DMS114 treated with DMSO at 0.1 percent for 48 hours (cell line): ENCODE measurements at regions not wholly inside any gene's neighbourhood (a gene's known extent, or its start where the extent isn't known, plus 50 kb on each side); places are given as distances from the start of the nearest gene placed in this dataset.
"Not testable (repeated sequence)": the region's sequence is repeated elsewhere in the genome, so short reads cannot be mapped to it uniquely, and the experiment has no call there.

Experiments
- DNase-seq: peaks from one replicate; lab custom pipeline; 2025; ENCODE audit not compliant: unreplicated experiment; lab: John Stamatoyannopoulos, UW

DNA sequence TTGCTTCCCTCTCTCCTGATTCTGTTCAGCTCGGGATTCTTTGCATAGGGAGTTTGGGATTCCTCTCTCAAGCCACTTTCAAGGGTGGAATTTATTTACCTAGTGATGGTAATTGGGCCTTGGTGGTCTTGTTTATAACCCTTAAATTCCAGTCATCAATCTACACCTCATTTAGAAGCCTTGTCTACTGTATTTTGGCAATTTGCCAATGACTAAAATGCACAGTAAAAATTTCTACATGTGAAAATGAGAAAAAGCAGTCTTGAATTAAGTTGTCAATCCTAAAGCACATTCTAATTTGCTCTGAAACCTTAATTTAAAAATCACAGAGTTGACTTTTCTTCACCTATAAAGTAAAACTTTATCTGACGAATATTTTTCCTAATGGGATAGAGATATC is 749.2 kb upstream of the CRIM1 start:
- no peak for DNase-seq

DNA sequence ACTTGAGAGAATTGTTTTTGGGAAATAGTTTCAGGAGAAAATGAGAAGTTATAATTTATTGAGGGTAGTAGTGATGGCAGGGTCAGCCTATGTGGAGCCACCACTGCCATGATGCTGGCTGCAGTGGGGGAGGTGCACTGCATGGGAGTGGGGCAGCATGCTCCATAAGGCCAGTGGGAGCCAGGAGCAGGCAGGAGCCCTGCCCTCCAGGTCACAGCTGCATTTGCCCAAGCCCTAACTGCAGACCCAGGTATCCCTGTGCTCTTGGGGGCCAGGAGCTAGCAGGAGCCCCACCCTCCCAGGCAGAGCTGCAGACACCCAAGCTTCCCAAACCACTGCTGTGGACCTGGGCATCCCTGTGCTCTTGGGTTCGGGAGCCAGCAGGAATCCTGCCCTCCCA is 757.3 kb upstream of the CRIM1 start:
- DNase-seq: no peak

DNA sequence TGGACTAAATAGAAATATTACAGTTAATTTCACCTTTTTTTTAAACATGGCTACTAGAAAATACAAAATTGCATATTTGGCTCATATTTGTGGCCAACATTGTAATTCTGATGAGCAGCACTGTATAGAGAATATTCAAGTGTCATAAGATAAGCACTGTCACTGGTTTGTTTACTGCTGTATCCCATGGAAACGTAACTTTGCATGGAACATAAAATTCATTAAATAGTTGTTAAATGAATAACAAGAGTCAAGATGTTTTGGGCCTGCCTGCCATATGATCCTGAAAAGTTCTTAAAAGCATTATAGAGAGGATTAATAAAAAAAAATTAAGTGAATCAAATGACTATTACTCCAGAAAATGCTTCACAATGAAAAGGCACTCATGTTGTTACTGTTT is 763.7 kb upstream of the CRIM1 start:
- no peak for DNase-seq

DNA sequence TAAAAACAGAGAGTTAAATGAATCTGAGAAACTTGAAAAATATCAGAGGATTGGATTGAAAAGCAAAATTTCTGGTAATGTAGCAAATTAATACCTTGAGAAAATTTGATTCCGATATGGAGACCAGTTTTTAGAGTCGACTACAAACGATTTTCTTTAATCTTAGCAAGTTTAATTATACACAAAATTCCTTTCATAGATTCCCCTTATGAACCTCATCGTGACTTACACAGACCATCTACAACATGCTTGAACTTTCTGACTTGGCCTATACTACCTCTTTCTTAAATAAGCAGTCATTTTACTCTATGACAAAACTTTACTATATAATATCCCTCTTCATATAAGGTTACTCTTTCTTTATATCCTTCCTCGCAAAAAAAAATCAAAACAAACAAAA is 769.6 kb upstream of the CRIM1 start:
- DNase-seq: no peak

DNA sequence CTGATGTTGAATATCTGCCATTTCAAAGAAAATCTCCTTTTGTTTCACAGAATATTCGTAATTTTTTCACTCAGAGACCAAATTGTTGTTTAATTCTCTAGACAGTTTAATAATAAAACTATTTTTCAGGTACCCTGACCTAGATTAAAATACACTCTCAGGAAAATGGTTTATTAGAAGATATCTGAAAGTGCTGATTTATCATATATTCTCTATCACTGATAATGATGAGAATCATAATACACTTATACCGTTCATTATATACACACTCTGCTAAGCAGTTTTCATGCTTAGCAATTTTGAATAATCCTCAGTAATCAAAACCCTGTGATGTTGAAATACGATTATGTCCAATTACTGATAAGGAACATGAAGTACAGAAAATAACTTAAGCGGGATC is 772.9 kb upstream of the CRIM1 start:
- no peak for DNase-seq

DNA sequence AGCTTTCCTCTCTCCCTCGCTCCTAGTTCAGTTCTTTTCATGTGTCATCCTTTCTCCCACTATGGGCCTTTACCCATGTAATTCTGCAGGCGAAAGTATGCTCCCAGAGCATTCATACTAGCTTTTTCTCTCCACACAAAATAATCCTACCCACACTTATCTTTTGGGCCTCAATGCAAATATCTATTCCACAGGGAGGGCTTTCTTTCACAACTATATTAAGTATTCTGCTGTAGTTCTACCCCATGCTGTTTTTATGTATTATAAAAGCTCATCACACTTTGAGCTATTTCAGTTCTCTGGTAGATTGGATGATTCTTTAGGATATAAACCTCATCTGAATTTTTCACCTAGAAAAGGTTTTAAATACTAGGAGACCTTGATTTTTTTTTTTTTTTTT is 774.6 kb upstream of the CRIM1 start:
- no peak for DNase-seq

DNA sequence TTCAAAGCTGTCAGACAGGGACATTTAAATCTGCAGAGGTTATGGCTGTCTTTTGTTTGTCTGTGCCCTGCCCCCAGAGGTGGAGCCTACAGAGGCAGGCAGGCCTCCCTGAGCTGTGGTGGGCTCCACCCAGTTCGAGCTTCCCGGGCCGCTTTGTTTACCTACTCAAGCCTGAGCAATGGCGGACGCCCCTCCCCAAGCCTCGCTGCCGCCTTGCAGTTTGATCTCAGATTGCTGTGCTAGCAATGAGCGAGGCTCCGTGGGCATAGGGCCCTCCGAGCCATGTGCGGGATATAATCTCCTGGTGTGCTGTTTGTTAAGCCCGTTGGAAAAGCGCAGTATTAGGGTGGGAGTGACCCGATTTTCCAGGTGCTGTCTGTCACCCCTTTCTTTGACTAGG is 787.0 kb upstream of the CRIM1 start:
- not testable (repeated sequence) for DNase-seq

DNA sequence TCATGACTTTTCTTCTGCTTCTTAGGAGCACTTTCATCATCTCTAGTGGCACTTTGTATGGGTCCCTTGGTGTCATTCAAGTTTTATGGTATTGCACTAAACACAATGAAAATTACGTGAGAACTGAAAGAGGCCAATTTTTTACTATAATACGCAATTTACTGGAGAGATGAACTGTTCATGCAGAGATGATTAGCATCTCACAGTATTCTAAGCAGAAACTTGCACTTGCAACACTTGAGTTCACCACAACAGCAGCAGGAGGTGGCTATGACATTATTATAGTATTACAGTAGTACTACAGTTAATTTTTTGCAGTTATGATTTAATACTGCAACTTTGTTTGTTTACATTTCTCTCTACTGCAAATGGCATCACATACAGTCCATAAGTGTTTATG is 793.1 kb upstream of the CRIM1 start:
- no peak for DNase-seq

DNA sequence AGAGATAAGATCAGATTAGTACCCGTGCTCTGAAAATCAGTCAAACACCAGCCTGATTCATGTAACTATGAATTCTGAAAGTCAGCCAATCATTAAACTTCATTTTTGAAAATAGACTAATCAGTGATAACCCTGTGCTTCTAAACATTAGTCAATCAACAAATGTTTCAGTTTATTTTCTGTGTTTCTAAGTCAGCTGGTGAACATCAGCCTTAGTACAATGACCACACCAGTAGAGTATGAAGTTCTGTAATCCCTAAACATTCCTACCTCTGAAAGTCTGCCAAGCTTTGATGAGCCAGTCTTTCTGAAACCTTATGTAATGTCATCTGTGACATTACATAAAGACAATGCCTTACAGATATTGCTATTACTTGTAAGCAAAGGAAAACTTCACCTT is 807.4 kb upstream of the CRIM1 start:
- DNase-seq: no peak

DNA sequence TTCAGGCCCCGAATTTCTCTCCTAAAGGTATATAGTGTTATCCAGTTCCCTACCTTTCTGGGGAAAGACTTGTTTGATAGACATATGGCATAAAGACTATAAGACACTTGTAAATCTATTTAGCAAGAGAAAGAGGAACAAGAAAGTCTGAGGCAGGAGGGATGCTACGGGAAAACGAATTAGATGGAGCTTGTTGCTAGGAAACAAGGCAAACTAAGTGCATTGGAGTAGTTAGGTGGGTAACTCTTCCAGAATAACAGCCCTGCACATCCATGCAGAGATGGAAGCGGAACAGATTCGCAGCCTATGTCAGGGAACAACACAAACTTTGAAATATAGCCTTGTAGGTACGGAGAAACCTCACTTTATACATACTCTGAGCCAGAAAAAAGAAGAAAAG is 810.3 kb upstream of the CRIM1 start:
- DNase-seq: no peak

DNA sequence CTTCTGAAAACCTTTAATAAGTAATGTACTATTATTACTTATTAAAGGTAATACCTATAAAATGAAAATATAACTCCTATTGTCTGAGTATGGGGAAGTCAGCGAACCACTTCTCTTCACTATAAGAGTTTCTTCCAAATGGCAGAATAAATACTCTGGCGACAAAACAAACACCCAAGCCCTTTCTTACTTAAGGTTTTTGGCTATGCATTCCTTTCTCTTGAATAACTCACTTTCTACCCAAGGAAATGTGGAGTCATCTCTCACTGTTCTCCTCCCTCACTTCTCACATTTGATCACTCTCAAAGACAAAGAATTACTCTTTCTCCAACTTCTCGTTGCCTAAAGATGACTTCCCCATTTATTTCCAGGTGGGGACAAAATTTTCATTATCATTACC is 816.8 kb upstream of the CRIM1 start:
- DNase-seq: no peak

DNA sequence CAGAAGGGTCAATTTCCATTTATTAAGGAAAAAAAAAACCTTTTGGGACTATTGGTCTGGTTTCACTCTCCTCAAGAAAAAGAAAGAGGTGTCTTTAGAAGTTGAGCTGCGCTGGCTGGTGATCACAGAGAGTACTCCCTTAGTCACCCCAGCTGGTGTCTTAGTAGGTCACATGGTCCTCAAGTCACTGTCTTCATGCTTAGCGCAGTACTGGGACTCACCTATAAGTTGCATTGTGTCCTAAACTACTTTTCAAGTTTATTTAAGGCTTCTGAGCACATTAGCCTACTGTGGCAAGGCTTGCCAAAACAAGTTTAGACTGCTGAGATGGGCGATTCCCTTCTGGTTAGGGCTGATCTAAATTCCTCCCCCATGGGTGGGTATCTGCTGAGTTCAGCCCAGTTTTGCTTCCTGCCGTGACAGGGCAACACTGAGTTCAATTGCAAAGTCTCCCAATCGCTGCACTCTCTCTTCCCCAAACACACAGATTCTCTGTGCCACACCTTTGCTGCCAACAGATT is 824.9 kb upstream of the CRIM1 start:
- no peak for DNase-seq

DNA sequence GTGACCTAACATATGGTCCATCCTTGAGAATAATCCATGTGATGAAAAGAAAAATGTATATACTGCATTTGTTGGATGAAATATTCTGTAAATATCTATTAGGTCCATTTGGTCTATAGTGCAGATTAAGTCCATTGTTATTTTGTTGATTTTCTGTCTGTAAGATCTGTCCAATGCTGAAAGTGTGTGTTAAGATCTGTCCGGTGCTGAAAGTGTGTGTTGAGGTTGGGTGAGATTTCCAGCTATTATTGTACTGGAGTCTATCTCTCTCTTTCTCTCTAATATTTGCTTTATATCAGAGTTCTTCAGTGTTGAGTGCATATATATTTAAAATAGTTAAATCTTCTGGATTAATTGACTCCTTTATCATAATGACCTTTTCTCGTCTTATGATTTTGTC is 828.8 kb upstream of the CRIM1 start:
- DNase-seq: no peak

DNA sequence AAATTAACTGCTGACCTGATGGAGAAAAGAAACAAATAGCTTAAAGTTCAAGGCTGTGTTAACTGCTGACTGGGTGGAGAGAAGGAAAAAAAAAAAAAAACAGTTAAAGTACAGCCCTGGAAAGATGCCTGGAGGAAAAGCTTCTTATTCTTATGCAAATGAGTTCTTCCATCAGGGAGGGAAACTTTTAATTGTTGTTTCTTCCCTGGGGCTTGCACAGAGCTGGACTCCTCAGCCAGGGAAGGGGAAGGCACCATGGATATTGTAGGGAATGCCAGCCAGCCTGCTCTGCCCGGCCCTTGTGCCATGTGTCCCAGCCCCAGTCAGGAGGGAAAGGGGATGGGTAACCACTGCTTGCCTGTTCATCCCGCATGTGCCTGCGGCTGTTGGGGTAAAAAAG is 833.1 kb upstream of the CRIM1 start:
- no peak for DNase-seq

DNA sequence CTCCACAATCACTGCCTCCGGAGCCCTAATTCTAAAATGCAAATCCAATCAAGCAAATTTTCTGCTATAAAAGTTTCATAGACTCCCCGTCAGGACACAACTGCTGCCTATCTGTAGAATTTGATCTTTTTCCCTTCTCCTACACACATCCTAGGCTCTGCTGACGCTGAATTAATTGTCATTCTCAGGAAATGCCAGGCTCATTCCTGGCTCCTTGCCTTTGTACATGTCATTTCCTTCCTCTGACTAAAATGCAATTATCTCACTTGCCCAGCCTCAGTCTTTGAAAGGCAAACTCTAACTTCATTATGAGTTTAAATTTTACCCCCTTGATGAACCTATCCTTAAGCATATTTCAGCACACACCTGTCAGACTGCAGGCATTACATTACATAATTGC is 844.9 kb upstream of the CRIM1 start:
- DNase-seq: no peak

DNA sequence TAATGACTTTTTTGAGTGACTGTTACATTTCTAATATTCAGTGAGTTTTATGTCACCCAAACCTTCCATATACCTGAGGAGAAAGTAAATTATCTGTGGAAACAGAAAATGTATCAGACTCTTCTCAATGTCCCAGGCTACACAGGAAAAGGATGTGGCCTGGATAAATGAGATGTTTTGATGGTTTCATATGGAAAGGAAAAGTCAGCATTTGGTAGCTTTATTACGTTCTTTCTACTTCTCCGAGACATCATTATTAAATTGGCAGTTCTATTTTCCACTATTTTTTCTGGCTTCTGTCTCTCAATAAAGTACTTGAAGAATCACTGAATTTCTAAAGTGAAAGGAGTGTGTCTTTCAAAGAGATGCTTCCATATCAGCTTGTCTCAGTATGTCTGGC is 847.0 kb upstream of the CRIM1 start:
- DNase-seq: no peak

DNA sequence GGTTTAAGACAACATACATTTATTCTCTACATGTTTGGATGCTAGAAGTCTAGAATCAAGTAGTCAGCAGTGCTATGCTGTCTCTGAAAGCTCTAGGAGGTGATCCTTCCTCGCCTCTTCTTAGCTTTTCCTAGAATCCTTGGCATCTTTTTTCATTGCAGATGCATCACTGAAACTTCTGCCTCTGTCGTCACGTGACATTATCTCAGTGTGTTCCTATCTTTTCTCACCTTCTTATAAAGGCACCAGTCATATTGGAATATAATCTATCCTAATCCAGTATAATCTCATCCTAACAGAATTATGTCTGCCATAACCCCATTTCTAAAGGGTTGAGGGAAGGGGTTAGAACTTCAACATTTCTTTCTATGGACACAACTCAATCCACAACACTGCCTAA is 851.2 kb upstream of the CRIM1 start:
- DNase-seq: no peak

DNA sequence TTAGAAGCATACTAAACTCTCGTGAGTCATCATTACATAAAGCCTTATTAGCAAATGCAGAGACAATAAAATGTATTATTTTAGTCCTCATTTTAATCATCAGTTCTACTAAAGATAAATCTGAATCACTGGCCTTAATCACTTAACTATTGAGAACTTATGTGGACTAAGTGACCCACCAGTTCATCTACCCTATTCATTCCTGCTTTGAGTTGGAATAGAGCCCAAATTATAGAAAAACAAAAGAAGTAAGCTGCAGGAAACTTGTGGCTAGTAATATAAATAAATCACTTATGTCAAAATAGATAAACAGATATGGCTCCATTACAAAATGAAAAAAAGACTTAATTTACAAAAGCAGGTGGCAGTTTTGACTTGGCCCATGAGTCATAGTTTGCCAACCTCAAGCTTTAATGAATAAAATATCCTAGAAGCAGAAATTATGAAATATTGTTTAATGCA is 851.8 kb upstream of the CRIM1 start:
- no peak for DNase-seq

DNA sequence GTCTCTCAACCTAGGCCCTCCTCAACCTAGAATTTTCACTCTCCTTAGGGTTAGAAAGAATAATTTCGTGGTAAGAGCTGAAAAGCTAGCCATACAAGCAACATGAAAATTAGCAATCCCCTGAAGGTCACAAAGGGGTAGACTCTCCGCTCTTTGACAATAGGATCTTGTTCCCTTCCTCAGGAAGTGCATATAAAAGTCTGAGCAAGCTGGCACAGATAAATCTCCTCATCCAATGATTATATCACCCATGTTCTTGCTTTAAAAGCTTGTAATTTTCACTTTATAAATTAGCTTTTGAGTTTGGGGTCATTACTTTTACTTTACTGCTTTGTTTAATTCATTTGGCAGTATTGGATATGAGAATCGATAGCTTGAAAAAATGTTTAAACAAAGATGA is 852.3 kb upstream of the CRIM1 start:
- DNase-seq: no peak

DNA sequence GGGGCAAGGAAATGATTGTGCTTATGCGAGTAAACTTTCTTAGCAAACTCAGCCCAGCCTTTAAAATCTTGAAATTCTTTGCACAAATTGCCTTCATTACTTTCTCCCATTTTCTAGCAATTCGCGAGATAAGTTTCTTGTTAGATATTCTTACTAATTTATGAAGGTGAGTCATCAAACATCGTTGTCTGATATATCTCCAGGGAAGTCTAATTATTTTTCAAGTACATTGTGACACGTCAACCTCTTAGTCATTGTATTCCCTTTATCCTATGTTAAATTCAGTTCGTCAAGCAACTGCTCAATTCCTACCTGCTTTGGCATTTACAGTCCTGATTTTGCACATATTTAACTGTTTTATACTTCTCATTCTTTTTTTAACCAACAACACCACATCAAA is 854.5 kb upstream of the CRIM1 start:
- DNase-seq: no peak

DNA sequence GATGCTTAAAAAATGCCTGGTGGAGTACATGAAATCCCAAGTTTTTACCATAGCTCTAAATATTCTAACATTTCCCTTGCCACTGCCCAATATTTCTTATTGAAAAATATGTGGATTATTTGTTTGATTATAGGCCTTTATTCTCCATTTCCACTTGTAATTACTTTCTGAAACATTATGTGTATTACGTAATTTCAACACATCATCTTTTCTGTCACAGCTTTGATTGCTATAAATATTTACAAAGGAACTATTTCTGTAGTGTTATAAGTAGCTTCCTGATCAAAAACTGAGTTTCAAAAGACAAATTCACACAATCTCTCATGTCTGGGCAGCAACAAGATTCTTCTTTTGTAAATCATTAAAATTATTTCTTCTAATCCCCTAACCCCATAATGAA is 859.6 kb upstream of the CRIM1 start:
- DNase-seq: no peak

DNA sequence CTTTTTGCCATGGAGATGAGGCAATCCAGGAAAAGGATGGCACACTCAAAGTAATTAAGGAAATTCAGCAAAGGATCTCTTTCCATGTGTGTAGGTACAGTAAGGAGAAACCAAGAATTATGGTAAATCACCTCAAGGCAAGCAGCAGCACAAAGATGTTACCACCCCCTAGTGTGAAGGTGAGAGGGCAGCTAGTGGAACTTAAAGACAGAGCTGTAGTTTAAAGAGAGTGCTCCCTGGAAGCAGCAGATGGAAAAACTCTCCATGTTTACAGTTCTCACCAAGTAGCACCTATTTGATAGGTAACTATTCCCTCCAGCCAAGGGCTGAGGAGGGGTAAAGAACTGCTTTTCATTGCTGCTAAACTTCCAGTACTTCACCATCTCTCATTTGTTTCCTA is 860.4 kb upstream of the CRIM1 start:
- DNase-seq: no peak

DNA sequence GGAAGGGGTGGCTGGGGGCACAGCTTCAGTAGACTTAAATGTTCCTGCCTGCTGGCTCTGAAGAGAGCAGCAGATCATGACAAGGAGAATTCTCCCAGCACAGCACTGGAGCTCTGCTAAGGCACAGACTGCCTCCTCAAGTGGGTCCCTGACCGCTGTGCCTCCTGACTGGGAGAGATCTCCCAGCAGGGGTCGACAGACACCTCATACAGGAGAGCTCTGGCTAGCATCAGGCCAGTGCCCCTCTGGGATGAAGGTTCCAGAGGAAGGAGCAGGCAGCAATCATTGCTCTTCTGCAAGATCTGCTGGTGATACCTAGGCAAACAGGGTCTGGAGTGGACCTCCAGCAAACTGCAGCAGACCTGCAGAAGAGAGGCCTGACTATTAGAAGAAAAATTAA is 877.5 kb upstream of the CRIM1 start:
- DNase-seq: not testable (repeated sequence)

DNA sequence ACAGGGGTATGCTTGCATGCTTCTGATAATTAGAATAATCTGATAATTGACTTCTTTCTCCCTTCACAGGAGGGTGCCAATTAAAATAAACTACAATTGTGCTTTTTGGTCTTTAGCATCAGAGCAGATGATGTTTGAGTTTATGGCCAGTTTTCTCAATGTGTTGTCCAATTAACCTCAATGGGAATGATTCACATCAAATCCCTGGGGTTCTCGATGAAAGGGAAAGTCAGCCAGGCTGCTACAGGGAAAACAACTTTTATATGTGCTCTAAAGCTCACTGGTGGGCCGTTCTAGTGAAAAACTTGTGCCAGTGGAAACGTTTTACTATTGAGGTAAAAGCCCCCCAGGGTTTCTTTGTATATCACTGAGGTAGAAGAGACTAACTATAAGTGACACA is 887.3 kb upstream of the CRIM1 start:
- no peak for DNase-seq
